ENCODE measurements at regions not wholly inside any gene's neighbourhood (a gene's known extent, or its start where the extent isn't known, plus 50 kb on each side); places are given as distances from the start of the nearest gene placed in this dataset.
"Not testable (repeated sequence)": the region's sequence is repeated elsewhere in the genome, so short reads cannot be mapped to it uniquely, and the experiment has no call there.

DNA sequence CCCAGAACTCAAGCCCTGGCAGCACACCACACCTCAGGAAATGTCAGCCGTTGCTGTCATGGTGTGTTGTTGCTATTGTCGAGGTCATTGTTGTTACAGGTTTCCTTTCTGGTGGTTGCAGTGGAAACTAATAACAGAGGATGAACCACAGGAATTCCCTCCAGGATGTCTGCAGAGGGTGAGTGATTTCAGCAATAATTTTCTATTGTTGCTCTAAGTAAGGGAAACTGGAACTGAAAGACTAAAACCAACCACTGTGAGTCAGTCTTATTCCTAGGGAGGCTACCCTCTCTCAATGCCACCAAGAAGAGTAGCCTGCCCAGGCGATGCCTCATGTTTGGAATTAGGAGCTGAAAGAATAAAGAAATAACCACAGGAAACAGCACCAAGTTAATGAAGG is 102.6 kb downstream of the TRIM69 start:
- H3K4me1 Mint-ChIP-seq, H3K27ac Mint-ChIP-seq, H3K36me3 Mint-ChIP-seq, H3K4me3 Mint-ChIP-seq, H3K9me3 Mint-ChIP-seq, H3K27me3 Mint-ChIP-seq, DNase-seq: not testable (repeated sequence)

DNA sequence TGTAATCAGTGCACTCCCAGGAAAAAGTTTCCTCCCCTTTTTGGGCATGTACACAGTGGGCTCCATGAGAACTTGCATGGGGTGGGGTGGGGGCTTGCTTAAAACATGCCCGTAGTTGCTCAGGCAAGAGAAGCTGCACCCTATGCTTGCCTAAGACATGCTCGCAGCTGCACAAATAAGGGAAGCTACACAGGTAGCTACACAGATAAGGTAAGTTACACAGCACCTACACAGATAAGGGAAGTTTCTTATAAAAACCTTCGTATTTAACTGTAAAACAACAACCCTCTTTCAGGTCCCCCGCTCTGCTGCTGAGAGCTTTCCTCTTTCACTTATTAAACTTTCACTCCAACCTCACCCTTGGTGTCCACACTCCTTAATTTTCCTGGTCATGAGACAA is 105.4 kb downstream of the TRIM69 start:
- not testable (repeated sequence) for H3K27ac Mint-ChIP-seq, H3K9me3 Mint-ChIP-seq, H3K4me3 Mint-ChIP-seq, H3K4me1 Mint-ChIP-seq, H3K27me3 Mint-ChIP-seq, H3K36me3 Mint-ChIP-seq, DNase-seq

DNA sequence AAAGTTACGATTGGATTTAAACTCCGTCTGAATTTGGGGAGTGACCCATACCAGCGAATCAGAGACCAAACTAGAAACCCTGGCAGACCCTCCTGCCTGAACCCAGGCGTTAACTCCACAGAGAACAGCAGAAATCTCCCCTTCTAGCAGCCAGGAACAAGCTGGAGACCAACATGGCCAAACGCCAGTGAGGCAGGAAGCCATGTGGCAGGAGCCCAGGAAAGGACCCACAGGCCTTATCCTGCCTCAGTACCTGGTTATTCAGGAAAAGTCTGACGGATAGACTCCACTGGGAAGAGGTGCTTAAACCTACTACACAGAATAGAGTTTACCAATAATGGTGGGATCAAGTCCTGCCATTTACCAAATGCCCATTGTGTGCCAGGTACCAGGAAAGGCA is 106.6 kb downstream of the TRIM69 start:
- H3K36me3 Mint-ChIP-seq = not testable (repeated sequence)

DNA sequence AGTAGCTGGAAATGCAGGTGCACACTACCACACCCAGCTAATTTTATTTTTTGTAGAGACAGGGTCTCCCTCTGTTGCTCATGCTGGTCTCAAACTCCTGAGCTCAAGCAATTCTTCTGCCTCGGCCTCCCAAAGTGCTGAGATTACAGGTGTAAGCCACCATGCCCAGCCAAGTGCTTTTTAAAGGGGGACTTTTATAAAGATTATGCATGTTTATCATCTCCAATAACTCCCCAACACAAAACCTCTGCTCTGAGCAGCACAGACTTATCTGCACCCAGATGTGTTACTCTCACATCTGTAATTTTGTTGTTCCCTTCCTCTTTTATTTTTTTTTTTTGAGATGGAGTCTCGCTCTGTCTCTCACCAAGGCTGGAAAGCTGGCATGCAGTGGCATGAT is 108.6 kb downstream of the TRIM69 start:
- not testable (repeated sequence) for H3K4me1 Mint-ChIP-seq, DNase-seq, H3K9me3 Mint-ChIP-seq, H3K36me3 Mint-ChIP-seq, H3K27me3 Mint-ChIP-seq, H3K4me3 Mint-ChIP-seq, H3K27ac Mint-ChIP-seq

More for the DNA sequence above, 106.6 kb downstream of the TRIM69 start:
- not testable (repeated sequence) for H3K4me3 Mint-ChIP-seq, H3K9me3 Mint-ChIP-seq, H3K27me3 Mint-ChIP-seq, H3K27ac Mint-ChIP-seq, DNase-seq, H3K4me1 Mint-ChIP-seq

DNA sequence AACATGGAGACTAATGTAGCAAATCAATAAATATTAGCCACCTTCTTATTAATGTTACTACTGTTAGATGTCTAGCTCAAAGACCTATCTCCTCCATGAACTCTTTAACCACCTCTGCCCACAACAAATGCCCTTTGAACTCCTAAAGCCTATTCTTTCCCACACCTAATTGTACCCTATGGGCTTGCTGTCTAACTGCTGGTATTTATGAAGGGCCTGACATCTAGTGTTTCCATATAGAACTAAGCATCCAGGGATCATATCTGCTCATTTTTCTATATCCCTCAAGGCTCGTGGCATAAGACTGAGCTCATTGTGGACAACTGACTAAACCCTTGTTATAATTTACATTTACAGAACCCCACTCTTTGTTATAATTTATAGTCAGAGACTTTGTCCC is 109.8 kb downstream of the TRIM69 start:
- DNase-seq, H3K36me3 Mint-ChIP-seq, H3K27me3 Mint-ChIP-seq, H3K4me1 Mint-ChIP-seq, H3K9me3 Mint-ChIP-seq, H3K27ac Mint-ChIP-seq, H3K4me3 Mint-ChIP-seq: not testable (repeated sequence)

DNA sequence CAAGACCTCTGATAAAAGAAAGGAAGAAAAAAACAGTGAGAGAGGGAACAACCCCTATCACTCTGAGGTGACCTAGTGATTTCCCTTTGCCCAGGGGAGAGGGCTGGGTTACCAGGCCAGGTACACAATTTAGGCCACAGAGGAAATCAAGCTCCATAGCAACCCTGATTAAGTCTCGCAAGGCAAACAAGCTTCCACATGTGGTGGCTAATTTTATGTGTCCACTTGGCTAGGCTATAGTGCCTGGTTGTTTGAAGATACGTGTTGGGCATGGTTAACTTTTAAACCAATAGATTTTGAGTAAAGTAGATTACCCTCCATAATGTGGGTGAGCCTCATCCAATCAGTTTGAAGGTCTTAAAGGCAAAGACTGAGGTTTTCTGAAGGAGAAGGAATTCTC is 108.9 kb upstream of the TERB2 start:
- not testable (repeated sequence) for H3K27me3 Mint-ChIP-seq, H3K4me1 Mint-ChIP-seq, H3K9me3 Mint-ChIP-seq, H3K27ac Mint-ChIP-seq, H3K4me3 Mint-ChIP-seq, H3K36me3 Mint-ChIP-seq, DNase-seq

DNA sequence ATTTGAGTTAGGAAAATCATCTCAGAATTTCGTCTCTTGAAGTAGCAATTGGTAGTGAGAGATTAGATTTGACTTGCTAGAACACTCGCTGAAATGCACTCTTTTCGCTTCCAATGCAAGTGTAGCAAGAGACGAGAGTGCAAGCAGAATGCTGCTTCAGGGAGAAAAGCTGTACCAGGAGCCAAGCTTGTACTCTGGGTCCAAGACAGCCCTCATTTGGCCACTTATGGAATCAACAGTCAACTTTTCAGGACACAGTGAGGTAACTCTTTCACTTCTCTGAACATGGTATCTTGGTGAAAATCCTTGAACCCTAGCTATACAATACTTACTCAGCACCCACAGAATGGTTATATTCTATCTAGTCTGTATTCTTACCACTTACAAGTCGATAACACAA is 107.6 kb upstream of the TERB2 start:
- not testable (repeated sequence) for H3K27ac Mint-ChIP-seq, H3K9me3 Mint-ChIP-seq, H3K36me3 Mint-ChIP-seq, DNase-seq, H3K4me1 Mint-ChIP-seq, H3K4me3 Mint-ChIP-seq, H3K27me3 Mint-ChIP-seq

DNA sequence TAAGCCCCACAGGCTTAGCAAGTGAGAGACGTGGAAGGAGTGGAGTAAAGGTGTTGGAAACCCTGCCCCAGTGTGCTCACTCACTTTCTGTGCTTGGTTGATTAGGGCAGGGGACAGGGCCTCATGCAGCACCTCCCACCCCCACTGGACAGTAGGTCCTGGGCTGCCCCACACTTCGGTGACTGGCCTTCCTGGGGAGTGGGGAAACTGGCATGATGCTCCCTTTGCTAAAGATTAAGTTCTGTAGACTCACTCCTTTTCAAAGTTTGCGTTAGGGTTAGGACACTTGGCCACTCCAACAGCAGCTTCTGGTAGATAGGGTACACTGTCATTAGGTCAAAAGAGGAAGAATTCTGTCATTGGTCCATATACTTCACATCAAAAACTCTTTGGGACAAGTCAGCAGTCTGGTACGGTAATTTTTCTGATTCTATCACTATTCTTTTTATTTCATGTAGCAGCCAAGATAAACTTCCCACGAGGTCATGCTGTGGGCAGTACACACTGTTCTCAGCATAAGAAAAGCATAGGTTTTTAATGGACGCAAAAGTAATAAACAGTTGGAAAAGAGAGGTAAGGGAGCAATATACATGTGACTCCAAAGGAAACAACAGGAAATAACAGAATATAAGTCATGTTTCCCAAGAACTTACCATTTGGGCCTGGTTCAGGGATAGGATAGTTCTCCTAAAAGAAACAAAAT is 106.6 kb upstream of the TERB2 start:
- DNase-seq, H3K4me3 Mint-ChIP-seq, H3K9me3 Mint-ChIP-seq, H3K36me3 Mint-ChIP-seq, H3K27me3 Mint-ChIP-seq, H3K4me1 Mint-ChIP-seq, H3K27ac Mint-ChIP-seq: not testable (repeated sequence)

DNA sequence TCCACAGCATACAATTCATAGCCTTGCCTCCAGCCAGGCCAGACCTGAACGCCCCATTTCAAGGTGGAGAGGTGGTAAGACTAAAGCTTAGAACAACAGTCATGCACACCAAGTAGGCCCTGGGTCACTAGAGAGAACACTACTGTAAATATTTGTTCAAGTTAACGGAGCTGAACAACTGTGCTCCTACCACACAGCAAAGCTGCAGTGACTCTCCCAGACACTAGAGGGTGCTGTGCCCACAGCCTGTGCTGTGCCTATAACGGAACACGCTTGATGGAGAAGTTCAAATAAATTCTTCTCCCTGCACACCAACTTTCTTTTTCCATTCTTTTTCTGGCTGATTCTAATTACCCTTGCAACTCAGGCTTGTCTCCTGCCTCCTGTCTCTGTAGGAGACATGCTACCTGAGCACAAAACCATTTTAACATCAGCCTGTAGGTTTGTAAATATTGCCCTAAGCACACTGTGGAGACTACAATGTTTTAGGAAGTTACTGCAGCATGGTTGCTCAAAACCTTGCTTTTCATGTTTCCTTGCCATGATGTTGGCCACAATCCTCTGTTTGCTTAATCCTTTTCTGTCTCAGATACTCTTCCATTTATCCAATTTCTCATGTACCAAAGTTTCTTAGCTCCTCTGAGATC is 103.1 kb upstream of the TERB2 start:
- H3K27me3 Mint-ChIP-seq, H3K4me1 Mint-ChIP-seq, H3K27ac Mint-ChIP-seq, H3K36me3 Mint-ChIP-seq, H3K9me3 Mint-ChIP-seq, H3K4me3 Mint-ChIP-seq: not testable (repeated sequence)
- peak; percentile 66 for DNase-seq

DNA sequence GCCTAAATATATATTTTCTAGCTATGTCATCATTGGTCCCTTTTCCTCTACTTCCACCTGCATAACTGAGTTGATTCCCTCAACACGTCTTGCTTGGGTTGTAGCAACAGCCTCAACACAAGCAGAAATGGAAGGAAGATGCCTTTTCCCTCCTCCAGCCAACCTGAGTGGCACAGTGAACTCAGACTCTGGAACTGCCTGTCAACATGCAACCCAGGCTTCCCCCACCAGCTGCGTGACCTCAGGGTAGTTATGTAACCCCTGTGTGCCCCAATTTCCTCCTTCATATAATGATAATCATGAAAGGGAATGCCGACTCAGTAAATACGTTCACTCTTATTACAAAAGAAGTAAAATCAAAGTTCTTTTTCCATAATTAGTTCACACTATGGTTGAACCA is 101.8 kb upstream of the TERB2 start:
- not testable (repeated sequence) for H3K27me3 Mint-ChIP-seq, H3K27ac Mint-ChIP-seq, H3K4me3 Mint-ChIP-seq, H3K9me3 Mint-ChIP-seq, H3K36me3 Mint-ChIP-seq, DNase-seq, H3K4me1 Mint-ChIP-seq

DNA sequence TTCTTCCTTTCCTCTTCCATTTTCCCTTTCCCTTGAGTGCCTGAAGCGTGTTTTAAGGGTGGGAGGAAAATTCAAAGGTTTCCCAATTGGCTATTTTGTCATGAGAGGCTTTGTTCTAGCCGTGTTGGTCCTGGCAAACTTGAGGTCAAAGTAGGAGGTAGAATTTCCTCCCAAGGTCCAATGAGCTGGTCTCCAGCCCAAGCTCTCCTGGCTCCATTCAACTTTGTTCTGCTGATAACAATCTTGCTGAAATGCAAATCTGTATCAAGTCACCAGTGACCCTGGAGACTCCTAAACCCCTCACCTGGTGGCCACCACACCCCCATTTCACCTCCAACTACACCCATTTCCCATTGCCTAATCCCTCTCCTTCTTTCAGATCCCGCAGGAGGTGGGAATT is 100.2 kb upstream of the TERB2 start:
- not testable (repeated sequence) for H3K4me3 Mint-ChIP-seq, H3K27ac Mint-ChIP-seq, H3K9me3 Mint-ChIP-seq

DNA sequence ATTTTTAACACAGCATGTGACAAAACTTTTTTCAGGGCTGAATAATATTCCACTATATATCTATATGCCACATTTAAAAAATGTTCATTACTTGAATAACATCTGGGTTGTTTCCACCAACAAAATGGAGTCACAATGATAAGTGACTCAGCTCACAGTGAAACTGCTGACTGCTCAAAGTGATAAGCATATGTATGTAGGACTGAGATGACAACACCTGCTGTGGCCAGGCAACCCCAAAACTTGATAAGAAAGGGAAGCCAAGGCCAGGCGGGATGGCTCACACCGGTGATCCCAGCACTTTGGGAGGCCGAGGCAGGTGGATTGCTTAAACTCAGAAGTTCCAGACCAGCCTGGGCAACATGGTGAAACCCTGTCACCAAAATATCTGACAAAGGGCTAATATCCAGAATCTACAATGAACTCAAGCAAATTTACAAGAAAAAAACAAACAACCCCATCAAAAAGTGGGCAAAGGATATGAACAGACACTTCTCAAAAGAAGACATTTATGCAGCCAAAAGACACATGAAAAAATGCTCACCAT is 99.2 kb upstream of the TERB2 start:
- not testable (repeated sequence) for H3K9me3 Mint-ChIP-seq

More for the DNA sequence above, 100.2 kb upstream of the TERB2 start:
- H3K4me1 Mint-ChIP-seq, H3K27me3 Mint-ChIP-seq, H3K36me3 Mint-ChIP-seq, DNase-seq: not testable (repeated sequence)

DNA sequence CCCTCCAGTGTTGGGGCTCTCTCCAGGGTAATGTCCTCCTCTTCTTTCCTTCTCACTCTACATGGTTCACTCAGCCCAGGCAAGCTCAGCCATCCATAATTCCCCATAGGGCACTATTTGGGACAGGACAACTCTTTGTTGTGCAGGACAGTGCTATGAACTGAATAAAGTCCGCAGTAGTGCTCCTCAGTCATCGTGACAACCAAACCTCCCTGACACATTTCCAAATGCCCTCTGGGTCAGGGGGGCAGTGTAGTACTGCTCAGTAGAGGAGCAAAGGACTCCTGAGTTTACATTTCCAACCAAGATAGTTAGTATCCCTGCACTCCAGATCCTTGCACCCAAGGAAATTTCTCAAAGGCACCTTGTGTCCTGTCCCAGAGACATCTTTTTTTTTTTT is 97.4 kb upstream of the TERB2 start:
- not testable (repeated sequence) for H3K27me3 Mint-ChIP-seq, H3K4me1 Mint-ChIP-seq, H3K4me3 Mint-ChIP-seq, DNase-seq, H3K27ac Mint-ChIP-seq, H3K36me3 Mint-ChIP-seq, H3K9me3 Mint-ChIP-seq

More for the DNA sequence above, 99.2 kb upstream of the TERB2 start:
- not testable (repeated sequence) for H3K4me1 Mint-ChIP-seq, H3K27me3 Mint-ChIP-seq, DNase-seq, H3K27ac Mint-ChIP-seq, H3K4me3 Mint-ChIP-seq, H3K36me3 Mint-ChIP-seq

DNA sequence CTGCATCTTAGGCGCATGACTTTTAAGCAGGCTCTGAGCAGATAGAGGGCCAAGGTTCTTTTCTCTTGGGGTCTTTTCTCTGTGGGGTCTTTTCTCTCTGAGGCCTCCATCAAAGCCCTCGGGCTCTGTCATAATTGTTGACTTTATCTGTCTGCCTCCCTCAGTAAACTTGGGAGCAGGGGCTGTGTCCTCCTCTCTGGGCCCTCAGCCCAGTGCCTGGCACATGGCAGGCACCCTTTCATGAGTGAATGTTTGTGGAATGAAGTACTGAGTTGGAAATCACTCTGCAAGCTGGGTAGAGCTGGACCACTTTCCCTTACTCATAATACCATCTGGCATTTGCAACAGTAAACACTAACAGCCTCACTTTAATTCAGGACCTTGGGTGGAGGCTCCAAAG is 96.3 kb upstream of the TERB2 start:
- not testable (repeated sequence) for H3K27ac Mint-ChIP-seq, H3K9me3 Mint-ChIP-seq, H3K4me3 Mint-ChIP-seq, DNase-seq, H3K36me3 Mint-ChIP-seq, H3K4me1 Mint-ChIP-seq, H3K27me3 Mint-ChIP-seq

DNA sequence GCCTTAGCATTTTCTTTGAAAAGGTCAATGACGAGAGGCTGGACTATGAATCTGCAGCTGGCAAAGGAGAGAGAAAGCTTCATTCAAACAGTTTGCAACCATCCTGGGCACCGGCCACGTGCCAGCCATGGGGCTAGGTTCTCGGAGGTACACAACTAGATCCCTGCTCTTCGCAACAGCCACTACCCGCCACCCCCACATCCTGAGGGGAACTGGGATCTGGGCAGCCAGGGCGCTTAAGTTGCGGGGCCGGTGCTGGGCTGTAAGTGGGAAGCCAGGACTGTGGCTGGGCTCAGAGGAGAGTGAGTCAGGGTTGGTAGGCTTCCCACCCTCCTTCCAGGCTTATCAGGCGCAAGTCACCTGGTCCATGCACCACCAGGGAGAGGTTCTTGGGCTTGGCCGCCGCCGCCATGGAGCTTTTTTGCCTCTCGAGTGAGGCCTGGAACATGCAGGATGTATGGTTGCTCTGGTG is 95.0 kb upstream of the TERB2 start:
- no peak overlapping the region for H3K27ac Mint-ChIP-seq
- H3K36me3 Mint-ChIP-seq = peaks cover 2% of the 10 kb centered on the region
- DNase-seq = no peak
- no peaks in the 10 kb centered on the region for H3K27me3 Mint-ChIP-seq
- peaks cover 6% of the 10 kb centered on the region for H3K9me3 Mint-ChIP-seq
- no peaks in the 10 kb centered on the region for H3K4me1 Mint-ChIP-seq
- no peak overlapping the region for H3K4me3 Mint-ChIP-seq

DNA sequence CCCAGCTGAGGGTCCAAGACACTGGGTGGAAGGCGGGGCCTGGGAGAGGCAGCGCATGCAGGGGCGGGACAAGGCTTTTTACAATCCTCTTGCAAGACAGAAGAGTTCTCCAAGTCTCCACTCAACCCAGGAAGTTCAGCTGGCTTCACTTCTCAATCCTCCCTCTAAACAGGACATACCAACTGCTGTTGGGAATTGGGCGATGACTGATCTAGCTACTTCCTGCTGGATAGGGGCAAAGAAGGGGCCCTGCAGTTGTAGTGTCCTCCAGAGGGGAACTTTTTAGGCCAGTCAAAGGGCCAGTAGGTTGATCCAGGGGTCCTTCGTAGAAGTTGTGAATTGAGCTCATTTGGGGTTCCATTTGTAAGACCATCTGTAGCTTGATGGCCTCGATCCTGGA is 94.6 kb upstream of the TERB2 start:
- H3K27ac Mint-ChIP-seq = no peak overlapping the region
- H3K4me1 Mint-ChIP-seq = no peaks in the 10 kb centered on the region
- no peak overlapping the region for H3K4me3 Mint-ChIP-seq
- H3K36me3 Mint-ChIP-seq = peaks cover 2% of the 10 kb centered on the region
- H3K9me3 Mint-ChIP-seq = peaks cover 7% of the 10 kb centered on the region
- H3K27me3 Mint-ChIP-seq = peaks cover 2% of the 10 kb centered on the region
- no peak for DNase-seq
